ENCODE measurements at regions not wholly inside any gene's neighbourhood (a gene's known extent, or its start where the extent isn't known, plus 50 kb on each side); places are given as distances from the start of the nearest gene placed in this dataset.
"Not testable (repeated sequence)": the region's sequence is repeated elsewhere in the genome, so short reads cannot be mapped to it uniquely, and the experiment has no call there.

DNA sequence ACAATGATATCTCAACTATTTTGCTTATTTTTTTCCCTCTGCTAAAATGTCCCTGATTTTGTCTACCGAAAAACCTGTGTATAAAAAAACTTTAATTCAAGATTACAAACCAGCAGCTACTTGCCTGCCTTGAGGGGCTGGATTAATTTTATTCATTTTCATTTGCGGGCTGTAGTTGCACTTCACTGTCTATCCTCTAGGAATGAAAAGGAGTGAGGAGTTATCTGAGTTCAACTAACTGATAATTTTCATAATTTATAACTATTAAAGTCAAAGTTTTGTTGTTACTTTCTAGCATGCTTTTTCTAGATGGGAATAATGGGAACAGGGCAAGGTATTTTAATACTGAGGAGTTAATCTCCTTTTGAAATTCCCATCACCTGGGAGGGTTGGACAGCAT, 50.3 kb upstream of the AGTPBP1 start:
- not testable (repeated sequence) for DNase-seq

DNA sequence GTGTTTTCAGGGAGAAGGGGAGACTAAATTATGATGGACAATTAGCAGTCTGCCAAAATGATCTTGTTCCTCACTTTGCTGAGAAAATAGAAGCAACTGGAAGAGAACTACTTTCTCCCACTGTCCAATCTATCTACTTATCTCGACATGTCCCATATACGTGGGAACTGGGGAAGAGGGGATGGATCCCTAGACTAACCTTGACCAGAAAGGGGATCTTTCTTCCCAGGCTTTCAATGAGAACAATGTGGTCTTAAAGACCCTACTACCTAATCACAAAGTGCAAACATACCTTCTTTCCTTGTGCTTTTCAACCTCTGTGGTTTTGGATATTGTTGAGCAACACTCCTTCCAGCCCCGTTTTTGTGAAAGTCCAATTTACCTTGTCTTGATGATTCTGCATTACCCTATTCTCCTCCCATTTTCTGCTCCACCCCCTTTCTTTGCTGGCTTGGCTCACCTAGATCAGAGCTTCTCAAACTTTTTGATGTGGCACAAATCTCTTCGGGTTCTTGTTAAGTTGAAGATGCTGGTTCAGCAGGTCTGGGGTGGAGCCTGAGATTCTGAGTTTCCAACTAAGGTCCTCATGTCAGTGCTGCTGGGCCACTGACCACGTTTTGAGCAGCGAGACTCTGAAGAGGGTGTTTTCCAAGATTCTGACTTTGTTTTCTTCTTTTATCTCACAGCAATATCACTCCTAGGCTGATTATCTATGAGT, 61.4 kb upstream of the AGTPBP1 start:
- not testable (repeated sequence) for DNase-seq

DNA sequence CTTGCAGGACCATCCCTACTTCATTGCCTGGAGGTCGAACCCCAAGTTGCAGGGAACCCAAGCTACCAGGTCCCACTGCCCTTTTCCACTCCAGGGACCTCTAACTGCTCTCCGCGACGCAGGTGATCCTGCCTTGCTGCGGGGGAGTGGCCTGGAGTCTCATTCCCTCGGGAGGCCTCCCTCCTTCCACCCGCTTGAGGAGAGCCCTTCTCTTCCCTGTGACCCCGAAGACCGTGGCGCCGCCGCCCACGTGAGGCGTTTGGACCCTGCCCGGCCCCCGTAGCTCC, 63.0 kb upstream of the AGTPBP1 start:
- DNase-seq = not testable (repeated sequence)

DNA sequence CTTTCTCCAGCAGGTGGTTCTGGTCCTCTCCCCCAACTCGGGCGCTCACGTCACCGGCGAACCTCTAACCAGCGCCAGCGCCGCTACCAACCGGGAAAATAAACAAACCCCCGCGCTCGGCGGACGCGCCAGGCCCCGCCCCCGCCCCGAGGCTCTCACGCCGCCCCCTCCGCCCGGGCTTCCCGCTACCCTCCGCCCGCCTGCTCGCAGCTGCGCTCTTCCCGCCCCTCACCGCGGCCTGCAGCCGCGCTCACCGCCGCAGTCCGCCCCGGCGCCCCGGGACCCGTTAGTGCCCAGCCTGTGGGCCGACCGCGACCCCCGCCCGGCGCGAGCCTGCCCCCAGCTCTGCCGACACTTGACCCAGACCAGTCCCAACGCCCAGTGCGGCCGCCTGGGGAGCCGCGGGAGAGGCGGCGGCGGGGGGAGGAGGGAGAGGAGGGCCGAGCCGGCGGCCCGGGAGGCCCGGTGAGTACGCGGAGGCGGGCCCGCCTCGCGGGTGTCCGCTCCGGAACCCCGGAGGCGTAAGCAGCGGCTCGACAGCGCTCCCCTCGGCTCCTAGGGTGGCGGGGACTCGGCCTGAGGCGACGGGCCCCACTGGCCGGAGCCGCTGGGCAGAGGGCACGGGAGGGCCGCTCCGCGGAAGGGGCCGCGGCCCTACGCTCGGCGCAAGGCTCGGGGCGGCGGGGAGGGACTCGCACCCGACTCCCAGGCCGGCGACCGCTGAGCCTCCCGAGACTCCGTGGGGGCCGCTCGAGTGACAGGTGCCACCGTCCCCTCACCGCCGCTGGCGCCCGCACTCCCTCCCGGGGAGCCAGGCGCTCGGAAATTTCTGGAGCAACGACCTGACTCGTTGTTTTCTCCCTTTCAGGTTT, 63.6 kb upstream of the AGTPBP1 start:
- DNase-seq = peak; percentile 50

DNA sequence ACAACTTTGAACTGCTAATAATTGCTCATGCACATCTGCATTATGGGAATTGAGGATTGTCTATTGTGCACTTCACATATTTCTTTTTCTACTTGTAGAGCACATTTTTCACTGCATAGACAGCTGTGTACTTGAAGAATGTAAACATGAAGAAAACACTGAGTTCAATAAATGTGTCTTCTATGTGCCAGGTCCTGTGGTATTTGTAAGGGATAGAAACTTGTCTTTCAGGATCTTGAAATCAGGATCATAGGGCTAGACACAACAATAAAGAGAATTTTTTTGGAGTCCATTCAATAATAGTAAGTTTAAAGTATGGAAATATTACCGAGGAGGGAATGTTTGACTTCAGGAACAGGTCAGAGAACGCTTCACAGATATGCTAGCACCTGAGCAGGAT, 66.6 kb upstream of the AGTPBP1 start:
- DNase-seq = not testable (repeated sequence)

DNA sequence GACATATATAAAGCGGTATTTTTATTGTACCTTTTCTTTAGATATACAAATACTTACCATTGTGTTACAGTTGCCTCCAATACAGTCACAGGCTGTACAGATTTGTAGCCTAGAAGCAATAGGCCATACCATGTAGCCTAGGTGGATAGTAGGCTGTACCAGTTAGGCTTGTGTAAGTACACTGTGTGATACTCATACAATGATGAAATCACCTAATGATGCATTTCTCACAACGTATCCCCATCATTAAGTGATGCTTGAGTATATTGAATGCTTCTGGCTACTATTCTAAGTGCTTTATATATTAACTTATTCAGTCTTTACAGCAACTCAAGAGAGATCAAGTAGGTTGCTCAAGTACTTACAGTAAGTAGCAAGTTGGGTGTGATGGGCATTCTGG, 71.6 kb upstream of the AGTPBP1 start:
- not testable (repeated sequence) for DNase-seq

DNA sequence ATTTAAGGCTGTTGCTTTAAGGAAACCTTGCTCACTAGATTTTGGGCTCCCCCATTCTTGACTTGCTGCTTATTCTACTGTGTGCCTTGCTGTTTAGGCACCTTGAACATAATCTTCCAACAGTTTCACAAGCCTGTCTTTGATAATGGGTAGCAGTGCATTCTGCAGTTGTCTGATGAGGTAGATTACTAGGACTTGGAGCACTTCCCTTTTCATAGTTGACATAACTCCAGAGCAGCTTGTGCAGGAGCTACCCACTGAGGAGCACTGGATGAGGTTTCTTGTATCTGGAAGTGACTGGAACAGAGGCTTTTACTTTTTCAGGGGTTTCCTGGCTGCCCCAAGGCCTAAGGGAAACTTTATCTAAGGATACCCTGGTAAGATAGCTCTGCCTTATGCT, 73.0 kb upstream of the AGTPBP1 start:
- not testable (repeated sequence) for DNase-seq

DNA sequence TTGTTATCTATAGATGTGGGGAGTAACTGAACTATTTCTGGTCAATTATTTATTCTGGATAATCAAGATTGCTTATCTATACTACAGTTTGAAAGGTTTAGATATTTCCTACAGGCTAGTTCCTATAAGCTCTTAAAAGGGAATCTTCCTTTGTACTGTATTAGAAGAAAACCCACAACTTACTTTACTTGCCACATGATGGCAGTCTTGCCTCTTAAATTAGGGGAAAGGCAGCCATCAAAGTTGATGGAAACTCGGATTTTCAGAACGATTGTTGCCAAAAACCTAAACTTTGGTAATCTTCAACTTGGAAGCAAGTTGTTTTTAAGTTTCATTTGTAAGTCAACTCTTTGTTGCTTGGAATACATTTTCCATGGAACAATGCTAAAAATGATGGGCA, 77.2 kb upstream of the AGTPBP1 start:
- peak; percentile 33 for DNase-seq

DNA sequence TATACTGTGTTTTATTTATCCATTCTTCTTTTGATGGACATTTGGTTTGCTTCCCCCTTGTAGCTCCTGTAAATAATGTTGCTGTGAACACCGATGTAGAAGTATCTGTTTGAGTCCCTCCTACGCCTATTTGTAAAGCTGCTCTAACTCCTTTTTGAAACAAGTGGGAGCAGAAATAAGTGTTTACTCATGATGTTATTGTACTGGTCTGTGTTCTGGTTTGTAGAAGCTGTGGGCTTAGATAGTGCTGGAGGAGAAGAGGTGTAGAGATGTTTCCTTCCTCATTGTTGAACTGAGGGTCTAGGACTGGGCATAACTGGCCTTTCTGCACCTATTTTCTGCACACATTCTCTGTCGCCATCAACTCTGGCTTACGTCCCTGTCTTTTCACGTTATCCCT, 78.8 kb upstream of the AGTPBP1 start:
- not testable (repeated sequence) for DNase-seq

DNA sequence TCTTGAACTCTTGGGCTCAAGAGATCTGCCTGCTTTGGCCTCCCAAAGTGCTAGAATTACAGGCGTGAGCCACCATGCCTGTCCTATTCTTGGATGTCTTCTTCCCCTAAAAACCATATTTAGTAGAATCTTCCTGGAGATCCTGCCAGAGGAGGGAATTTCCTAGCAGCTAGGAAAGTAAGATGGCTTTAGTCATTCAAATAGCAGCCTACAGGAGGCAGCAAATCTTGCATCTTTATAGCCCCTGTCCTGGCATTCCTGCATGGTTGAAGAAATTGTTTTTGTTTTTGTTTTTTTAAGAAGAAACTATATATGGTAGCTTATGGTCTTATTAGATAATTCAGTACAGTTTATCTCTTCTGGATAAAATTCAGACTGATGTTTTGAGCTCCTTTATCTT, 83.2 kb upstream of the AGTPBP1 start:
- DNase-seq = peak; percentile 2

DNA sequence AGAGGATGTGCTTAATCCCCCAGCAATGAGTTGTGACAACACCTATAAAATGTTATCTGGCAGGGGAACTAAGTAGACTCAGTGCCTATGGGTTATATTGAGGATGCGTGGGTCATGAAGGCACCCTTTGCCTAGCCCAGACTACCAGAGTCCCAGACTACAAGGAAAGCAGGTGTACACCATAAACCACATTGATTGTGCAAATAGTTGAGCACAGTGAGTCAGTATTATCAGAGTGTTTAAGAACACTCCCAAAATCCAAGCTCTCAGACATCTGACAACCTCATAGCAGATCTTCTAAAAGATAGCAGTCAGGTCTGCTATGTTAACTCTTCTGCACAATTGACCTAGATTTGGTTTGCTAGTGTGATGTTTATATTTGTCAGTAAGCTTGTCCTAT, 92.8 kb upstream of the AGTPBP1 start:
- not testable (repeated sequence) for DNase-seq

DNA sequence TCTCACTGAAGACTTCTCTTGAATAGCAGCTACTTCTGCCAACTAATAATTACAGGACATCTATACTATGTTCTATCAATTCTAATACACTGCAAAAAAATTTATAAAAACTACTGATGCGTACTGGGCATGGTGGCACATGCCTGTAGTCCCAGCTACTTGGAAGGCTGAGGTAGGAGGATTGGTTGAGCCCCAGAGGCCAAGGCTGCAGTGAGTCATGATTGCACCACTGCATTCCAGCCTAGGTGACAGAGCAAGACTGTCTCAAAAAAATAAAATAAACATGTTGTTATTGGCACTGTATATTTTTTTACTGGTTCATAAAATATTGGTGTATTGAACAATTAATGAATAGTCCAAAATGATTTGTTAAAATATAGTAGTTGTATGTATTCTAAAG, 97.0 kb upstream of the NAA35 start:
- peak; percentile 10 for DNase-seq

DNA sequence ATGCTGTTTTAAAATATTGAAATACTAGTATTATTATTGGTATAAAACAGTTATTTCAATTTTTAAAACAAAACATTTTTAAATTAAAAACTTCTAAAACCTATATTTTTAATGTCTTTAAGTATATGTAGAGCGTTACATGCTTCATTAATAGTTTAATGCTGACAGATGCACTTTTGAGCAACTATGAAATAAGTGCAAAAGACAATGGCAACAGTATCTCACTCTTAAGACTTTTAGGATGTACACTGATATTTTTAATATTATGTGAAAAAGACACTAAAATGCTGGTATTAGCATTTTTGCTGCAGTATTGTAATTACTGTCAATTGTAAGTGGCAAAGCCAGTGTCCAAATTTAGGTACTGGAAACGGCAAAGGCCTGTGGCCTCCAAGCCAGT, 93.2 kb upstream of the NAA35 start:
- not testable (repeated sequence) for DNase-seq

DNA sequence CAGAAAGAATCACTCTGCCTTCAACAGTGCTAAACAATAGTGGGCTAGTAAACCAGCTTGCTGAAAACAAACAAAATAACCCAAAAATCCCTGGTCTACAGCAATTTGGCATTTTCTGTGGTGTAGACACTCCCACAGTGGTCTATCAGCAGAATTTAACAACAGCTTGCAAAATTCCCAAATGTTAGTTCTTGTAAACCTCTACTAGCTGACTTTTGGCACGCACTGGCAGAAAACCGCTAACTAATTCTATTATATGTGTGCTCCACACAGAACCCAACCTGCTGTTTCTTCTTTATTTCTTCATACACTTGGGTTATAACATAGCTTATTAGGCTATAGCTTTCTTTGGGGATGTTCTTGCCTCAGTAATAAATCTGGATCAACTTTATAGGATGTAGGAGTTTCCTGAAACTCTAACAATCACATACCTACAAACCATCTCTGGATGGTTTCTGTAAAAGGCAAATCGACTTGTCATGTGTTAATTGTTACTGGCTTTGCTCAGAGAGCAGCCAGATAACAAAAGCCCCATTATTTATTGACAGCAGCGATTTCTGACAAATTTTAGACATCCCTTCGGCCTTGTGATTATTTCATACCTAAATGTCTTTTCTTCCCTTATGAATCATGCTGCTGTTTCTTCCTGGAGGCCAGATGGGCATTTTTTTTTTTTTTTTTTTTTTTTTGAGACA, 82.7 kb upstream of the NAA35 start:
- no peak for DNase-seq

DNA sequence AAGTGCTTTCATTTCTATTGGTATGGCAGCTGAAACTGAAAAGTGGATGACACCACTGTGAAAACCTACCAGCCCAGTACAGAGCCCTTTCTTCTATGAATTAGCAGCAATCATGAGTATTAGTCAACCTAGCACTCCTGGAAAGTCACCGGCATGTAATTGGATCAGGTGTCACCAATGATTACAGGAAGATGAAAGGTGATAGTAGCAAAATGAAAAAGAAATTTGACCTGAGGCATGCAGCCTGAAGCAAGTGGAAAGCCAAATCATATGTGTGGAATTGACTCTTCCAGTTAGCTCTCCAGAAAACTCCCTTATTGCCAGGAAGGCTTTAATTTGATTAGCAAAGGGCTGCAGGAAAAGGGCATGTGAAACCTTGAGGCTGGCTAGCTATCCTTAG, 81.2 kb upstream of the NAA35 start:
- DNase-seq = no peak

DNA sequence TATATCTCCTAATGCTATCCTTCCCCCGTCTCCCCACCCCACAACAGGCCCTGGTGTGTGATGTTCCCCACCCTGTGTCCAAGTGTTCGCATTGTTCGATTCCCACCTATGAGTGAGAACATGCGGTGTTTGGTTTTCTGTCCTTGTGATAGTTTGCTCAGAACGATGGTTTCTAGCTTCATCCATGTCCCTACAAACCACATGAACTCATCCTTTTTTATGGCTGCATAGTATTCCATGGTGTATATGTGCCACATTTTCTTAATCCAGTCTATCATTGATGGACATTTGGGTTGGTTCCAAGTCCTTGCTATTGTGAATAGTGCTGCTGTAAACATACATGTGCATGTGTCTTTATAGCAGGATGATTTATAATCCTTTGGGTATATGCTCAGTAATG, 79.1 kb upstream of the NAA35 start:
- not testable (repeated sequence) for DNase-seq

DNA sequence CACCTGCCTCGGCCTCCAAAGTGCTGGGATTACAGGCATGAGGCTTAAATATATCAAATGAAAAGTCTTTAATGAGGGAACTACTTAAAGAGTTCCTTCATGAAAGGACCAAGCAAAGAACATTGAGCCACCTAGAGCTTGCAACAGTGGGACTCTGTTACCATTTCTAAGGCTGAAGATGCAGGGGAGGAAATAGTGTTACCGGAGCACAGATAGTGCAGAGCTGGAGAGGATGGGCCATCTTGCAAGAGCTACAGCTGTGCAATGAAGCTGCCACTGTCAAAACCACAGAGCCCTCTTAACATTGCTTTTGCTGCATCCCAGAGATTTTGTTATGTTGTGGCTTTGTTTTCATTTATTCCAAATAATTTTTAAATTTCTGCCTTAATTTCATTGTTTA, 77.1 kb upstream of the NAA35 start:
- DNase-seq = no peak

DNA sequence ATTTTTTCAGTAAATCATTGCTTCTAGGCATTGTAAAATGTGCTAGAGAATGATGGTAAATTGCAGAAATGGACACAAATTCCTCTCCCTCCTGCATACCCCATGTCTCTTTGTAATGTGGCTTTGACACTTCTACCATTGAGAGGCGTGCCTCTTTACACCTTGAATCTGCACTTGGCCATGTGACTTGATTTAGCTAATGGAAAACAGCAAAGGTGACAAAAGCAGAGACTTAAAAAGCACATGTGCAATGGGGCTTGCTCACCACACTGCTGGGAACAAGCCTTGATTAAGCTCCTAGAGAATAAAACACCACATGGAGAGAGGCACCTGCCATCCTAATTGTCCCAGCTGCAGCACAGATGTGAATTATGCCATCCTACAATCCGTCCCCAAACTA, 69.9 kb upstream of the NAA35 start:
- DNase-seq = no peak

DNA sequence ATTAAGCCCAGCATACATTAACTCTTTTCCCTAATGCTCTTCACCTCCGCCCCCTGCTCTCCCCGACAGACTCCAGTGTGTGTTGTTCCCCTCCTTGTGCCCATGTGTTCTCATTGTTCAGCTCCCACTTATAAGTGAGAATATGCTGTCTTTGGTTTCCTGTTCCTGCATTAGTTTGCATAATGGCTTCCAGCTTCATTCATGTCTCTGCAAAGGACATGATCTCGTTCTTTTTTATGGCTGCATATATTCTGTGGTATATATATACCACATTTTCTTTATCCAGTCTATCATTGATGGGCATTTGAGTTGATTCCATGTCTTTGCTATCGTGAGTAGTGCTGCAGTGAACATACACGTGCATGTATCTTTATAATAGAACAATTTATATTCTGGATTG, 69.3 kb upstream of the NAA35 start:
- DNase-seq = not testable (repeated sequence)

DNA sequence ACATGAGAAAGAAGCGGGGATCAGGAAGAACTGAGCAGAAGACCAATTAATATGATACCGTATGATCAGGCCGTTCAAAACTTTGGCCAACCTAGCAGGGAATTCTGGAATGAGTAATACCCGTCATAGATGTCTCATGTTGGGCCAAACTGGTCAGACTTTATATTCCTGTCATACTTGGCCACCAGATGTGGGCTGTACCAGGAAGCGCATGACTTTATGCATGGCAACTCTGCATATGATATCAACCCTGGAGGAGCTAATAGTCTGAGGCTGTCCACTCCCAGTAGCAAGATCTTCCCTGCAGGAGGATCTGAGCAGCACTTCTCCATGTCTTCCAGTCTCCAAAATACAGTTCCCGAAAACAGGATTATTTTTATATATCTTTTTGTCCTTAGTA, 68.5 kb upstream of the NAA35 start:
- DNase-seq = no peak

DNA sequence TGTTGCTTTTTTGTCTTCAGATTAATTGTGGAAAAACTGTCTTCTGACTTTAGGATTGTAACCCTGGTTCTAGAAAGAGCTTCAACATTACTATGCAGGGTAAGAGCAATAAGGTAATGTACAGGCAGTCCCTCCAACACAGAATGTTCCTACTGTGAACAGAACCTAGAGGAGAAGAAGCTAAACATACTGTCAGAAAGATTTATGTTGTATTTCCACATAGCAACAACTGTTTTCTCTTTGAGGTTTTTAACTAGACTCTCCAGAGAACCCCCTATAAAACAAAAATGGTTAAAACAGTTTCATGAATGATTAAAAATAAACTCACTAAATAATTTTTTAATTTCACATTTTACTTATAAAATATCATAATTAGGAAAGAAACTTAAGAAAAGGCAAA, 64.3 kb upstream of the NAA35 start:
- DNase-seq = no peak

DNA sequence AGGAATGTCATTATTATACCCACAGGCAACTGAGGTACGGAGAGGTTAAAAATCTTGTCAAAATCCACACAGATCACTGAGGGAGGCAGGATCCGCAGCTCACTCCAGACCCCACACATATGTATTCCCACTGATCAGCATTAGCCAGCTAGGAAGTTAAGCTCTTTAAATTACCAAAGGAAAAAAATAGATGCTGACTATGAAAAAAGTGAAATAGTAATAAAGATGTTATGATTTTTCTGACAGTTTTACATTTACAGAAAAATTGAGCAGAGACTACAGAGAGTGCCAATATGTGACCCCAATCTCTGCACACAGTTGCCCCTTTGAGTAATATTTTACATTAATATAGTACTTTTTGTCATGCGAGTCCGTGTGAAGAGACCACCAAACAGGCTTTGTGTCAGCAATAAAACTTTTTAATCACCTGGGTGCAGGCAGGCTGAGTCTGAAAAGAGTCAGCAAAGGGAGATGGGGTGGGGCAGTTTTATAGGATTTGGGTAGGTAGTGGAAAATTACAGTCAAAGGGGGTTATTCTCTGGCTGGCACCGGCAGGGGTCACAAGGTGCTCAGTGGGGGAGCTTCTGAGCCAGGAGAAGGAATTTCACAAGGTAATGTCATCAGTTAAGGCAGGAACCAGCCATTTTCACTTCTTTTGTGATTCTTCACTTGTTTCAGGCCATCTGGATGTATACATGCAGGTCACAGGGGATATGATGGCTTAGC, 61.9 kb upstream of the NAA35 start:
- not testable (repeated sequence) for DNase-seq

DNA sequence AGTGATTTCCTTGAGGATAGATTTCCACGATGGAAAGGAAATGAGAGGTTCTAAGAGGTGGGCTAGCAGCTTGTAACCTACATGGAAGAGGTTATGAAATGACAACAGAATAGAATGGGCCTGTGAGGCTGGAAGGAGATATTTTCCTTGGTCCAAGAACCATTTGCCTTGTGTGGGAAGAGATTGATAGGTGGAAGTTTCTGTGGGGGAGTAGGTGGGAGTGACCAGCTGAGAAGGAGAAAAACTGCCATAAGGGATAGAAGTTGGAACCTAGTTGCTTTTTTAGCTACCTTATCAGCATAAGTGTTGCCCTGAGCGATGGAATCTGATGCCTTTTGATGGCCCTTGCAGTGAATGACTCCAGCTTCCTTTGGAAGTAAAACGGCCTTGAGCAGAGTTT, 60.4 kb upstream of the NAA35 start:
- DNase-seq = not testable (repeated sequence)
